ENCODE measurements at regions not wholly inside any gene's neighbourhood (a gene's known extent, or its start where the extent isn't known, plus 50 kb on each side); places are given as distances from the start of the nearest gene placed in this dataset.

DNA sequence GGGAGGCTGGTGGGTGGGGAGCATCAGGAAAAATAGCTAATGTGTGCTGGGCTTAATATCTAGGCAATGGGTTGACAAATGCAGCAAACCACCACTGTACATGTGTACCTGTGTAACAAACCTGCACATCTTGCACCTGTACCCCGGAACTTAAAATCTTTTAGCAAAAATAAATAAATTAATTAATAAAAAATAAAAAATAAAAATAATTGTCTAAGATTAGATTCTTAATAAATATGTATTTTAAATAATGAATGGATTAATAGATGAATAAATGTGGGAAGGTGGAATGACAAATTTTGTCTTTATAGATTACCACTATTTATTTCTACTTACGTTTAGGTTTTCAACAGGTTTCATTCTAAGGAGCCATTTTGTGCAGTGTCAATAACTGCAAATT, 563.5 kb upstream of the B3GALT2 start:
- DNase-seq (ENCODE audit: low read depth, low spot score) (no peak), ATAC-seq (no peak)
- CTCF ChIA-PET: no interaction called here
- no peaks in the 10 kb centered on the region for H3K27me3 ChIP-seq (ENCODE audit: insufficient read depth, low read length)
- intact Hi-C loops (cut with micrococcal nuclease): loop anchor here (10.0 kb wide), 1 partner anchor 565 kb away; the partner anchor contains the start of gene B3GALT2
- no peaks in the 10 kb centered on the region for H3K9me3 ChIP-seq (ENCODE audit: control insufficient read depth in 1 of 2, insufficient read depth in 1 of 2, low read depth in 1 of 2, low read length in 2 of 2)
- no peaks in the 10 kb centered on the region for H3K79me2 ChIP-seq (ENCODE audit: insufficient read depth, low read length)
- no peak overlapping the region for H3K4me3 ChIP-seq (replicated peaks in 1 of 2; ENCODE audit: low read depth in 1 of 2, low read length in 2 of 2)
- TF ChIP-seq, protein P1, sequence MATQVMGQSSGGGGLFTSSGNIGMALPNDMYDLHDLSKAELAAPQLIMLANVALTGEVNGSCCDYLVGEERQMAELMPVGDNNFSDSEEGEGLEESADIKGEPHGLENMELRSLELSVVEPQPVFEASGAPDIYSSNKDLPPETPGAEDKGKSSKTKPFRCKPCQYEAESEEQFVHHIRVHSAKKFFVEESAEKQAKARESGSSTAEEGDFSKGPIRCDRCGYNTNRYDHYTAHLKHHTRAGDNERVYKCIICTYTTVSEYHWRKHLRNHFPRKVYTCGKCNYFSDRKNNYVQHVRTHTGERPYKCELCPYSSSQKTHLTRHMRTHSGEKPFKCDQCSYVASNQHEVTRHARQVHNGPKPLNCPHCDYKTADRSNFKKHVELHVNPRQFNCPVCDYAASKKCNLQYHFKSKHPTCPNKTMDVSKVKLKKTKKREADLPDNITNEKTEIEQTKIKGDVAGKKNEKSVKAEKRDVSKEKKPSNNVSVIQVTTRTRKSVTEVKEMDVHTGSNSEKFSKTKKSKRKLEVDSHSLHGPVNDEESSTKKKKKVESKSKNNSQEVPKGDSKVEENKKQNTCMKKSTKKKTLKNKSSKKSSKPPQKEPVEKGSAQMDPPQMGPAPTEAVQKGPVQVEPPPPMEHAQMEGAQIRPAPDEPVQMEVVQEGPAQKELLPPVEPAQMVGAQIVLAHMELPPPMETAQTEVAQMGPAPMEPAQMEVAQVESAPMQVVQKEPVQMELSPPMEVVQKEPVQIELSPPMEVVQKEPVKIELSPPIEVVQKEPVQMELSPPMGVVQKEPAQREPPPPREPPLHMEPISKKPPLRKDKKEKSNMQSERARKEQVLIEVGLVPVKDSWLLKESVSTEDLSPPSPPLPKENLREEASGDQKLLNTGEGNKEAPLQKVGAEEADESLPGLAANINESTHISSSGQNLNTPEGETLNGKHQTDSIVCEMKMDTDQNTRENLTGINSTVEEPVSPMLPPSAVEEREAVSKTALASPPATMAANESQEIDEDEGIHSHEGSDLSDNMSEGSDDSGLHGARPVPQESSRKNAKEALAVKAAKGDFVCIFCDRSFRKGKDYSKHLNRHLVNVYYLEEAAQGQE (IDR thresholded peaks at IDR 0.05; ENCODE audit: low read depth): no peak
- TF ChIP-seq SP1 (IDR thresholded peaks at IDR 0.05; ENCODE audit: low read depth): no peak
- TF ChIP-seq EZH2 (IDR thresholded peaks at IDR 0.05): no peak
- no peak for TF ChIP-seq POLR2AphosphoS5 (IDR thresholded peaks at IDR 0.05; ENCODE audit: low read depth, low read length)
- TF ChIP-seq FOSL1 (IDR thresholded peaks at IDR 0.05; ENCODE audit: low read depth): no peak
- TF ChIP-seq, protein P2, sequence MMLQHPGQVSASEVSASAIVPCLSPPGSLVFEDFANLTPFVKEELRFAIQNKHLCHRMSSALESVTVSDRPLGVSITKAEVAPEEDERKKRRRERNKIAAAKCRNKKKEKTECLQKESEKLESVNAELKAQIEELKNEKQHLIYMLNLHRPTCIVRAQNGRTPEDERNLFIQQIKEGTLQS (IDR thresholded peaks at IDR 0.05): no peak
- TF ChIP-seq CEBPB (IDR thresholded peaks at IDR 0.05; ENCODE audit: low read depth): no peak
- no peak for TF ChIP-seq RAD21 (IDR thresholded peaks at IDR 0.05; ENCODE audit: low read depth)
- TF ChIP-seq, protein P3, sequence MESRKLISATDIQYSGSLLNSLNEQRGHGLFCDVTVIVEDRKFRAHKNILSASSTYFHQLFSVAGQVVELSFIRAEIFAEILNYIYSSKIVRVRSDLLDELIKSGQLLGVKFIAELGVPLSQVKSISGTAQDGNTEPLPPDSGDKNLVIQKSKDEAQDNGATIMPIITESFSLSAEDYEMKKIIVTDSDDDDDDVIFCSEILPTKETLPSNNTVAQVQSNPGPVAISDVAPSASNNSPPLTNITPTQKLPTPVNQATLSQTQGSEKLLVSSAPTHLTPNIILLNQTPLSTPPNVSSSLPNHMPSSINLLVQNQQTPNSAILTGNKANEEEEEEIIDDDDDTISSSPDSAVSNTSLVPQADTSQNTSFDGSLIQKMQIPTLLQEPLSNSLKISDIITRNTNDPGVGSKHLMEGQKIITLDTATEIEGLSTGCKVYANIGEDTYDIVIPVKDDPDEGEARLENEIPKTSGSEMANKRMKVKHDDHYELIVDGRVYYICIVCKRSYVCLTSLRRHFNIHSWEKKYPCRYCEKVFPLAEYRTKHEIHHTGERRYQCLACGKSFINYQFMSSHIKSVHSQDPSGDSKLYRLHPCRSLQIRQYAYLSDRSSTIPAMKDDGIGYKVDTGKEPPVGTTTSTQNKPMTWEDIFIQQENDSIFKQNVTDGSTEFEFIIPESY (IDR thresholded peaks at IDR 0.05; ENCODE audit: extremely low read depth, insufficient replicate concordance, low read length): no peak
- TF ChIP-seq JUND (IDR thresholded peaks at IDR 0.05): no peak
- no peak for TF ChIP-seq EZH2phosphoT487 (IDR thresholded peaks at IDR 0.05; ENCODE audit: borderline replicate concordance)
- no peak for TF ChIP-seq POLR2A (IDR thresholded peaks at IDR 0.05; ENCODE audit: borderline replicate concordance, extremely low read depth, insufficient read depth, insufficient read length)
- no peak for TF ChIP-seq EGR1 (IDR thresholded peaks at IDR 0.05; ENCODE audit: low read depth)
- TF ChIP-seq, protein P4, sequence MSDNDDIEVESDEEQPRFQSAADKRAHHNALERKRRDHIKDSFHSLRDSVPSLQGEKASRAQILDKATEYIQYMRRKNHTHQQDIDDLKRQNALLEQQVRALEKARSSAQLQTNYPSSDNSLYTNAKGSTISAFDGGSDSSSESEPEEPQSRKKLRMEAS (IDR thresholded peaks at IDR 0.05): no peak
- no peak for TF ChIP-seq ZNF274 (IDR thresholded peaks at IDR 0.05; ENCODE audit: low read depth, low read length)
- TF ChIP-seq CBX3 (IDR thresholded peaks at IDR 0.05; ENCODE audit: low read depth): no peak
- TF ChIP-seq, protein P5, sequence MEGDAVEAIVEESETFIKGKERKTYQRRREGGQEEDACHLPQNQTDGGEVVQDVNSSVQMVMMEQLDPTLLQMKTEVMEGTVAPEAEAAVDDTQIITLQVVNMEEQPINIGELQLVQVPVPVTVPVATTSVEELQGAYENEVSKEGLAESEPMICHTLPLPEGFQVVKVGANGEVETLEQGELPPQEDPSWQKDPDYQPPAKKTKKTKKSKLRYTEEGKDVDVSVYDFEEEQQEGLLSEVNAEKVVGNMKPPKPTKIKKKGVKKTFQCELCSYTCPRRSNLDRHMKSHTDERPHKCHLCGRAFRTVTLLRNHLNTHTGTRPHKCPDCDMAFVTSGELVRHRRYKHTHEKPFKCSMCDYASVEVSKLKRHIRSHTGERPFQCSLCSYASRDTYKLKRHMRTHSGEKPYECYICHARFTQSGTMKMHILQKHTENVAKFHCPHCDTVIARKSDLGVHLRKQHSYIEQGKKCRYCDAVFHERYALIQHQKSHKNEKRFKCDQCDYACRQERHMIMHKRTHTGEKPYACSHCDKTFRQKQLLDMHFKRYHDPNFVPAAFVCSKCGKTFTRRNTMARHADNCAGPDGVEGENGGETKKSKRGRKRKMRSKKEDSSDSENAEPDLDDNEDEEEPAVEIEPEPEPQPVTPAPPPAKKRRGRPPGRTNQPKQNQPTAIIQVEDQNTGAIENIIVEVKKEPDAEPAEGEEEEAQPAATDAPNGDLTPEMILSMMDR (IDR thresholded peaks at IDR 0.05 in 2 of 3, conservative IDR thresholded peaks at IDR 0.05 in 1 of 3; ENCODE audit: borderline replicate concordance in 1 of 3, insufficient read depth in 1 of 3, low read depth in 2 of 3, low read length in 2 of 3): no peak
- no peak for TF ChIP-seq ZFX (IDR thresholded peaks at IDR 0.05)
- no peaks in the 10 kb centered on the region for H3K9me2 ChIP-seq (ENCODE audit: insufficient read depth)
- no peaks in the 10 kb centered on the region for H3K4me1 ChIP-seq (ENCODE audit: control insufficient read depth in 1 of 2, insufficient read depth in 2 of 2, low read length in 2 of 2)
- no peak overlapping the region for H2AFZ ChIP-seq (ENCODE audit: low read depth, low read length, poor library complexity, severe bottlenecking)
- no peak overlapping the region for H3K4me2 ChIP-seq (ENCODE audit: low read length)
- no peaks in the 10 kb centered on the region for H3K36me3 ChIP-seq (ENCODE audit: control insufficient read depth in 1 of 2, insufficient read depth in 2 of 2, low read length in 2 of 2)
- RAD21 ChIA-PET (ENCODE audit: low non-redundant PET in 1 of 2, low total read pairs in 2 of 2, uncharacterized antibody in 2 of 2, unreplicated experiment in 2 of 2): no interaction called here
- no TSS peak for BruUV-seq (replicated peaks)
- no peak overlapping the region for H3K27ac ChIP-seq (ENCODE audit: low read depth, low read length)
- H4K20me1 ChIP-seq (ENCODE audit: insufficient read depth): no peaks in the 10 kb centered on the region
- POLR2A ChIA-PET: no interaction called here
- no peak overlapping the region for H3K9ac ChIP-seq (ENCODE audit: low read length)

Data from HCT116 (cell line).